NCI-H128 (cell line): ENCODE measurements at regions not wholly inside any gene's neighbourhood (a gene's known extent, or its start where the extent isn't known, plus 50 kb on each side); places are given as distances from the start of the nearest gene placed in this dataset.
"Not testable (repeated sequence)": the region's sequence is repeated elsewhere in the genome, so short reads cannot be mapped to it uniquely, and the experiment has no call there.

Experiments used
- DNase-seq: peaks from one replicate; lab custom pipeline; 2025; ENCODE audit not compliant: unreplicated experiment; lab: John Stamatoyannopoulos, UW

- no peak for DNase-seq
Observed at GRCh38 chr7:10731253-10731773, 242.4 kb upstream of the PHF14 start.

GRCh38 chr7:10733747-10734146 lies 239.9 kb upstream of the PHF14 start:
- no peak for DNase-seq

GRCh38 chr7:10734595-10734994 lies 239.1 kb upstream of the PHF14 start:
- no peak for DNase-seq

GRCh38 chr7:10739401-10739800 lies 234.3 kb upstream of the PHF14 start:
- DNase-seq, result no peak

- no peak for DNase-seq
Observed at GRCh38 chr7:10740805-10741204, 232.9 kb upstream of the PHF14 start.

- DNase-seq, result no peak
Observed at GRCh38 chr7:10756981-10757380, 216.7 kb upstream of the PHF14 start.

- no peak for DNase-seq
Observed at GRCh38 chr7:10759120-10759519, 214.6 kb upstream of the PHF14 start.

GRCh38 chr7:10767771-10768170 lies 205.9 kb upstream of the PHF14 start:
- no peak for DNase-seq

GRCh38 chr7:10770176-10770575 lies 203.5 kb upstream of the PHF14 start:
- no peak for DNase-seq

GRCh38 chr7:10773430-10773829 lies 200.2 kb upstream of the PHF14 start:
- no peak for DNase-seq

GRCh38 chr7:10779465-10780399 lies 193.9 kb upstream of the PHF14 start:
- no peak for DNase-seq

- DNase-seq, result no peak
Observed at GRCh38 chr7:10780400-10780747, 193.3 kb upstream of the PHF14 start.

- not testable (repeated sequence) for DNase-seq
Observed at GRCh38 chr7:10786976-10787375, 186.7 kb upstream of the PHF14 start.

- no peak for DNase-seq
Observed at GRCh38 chr7:10789170-10789569, 184.5 kb upstream of the PHF14 start.

- DNase-seq, result no peak
Observed at GRCh38 chr7:10790910-10791309, 182.8 kb upstream of the PHF14 start.

GRCh38 chr7:10793995-10794775 lies 179.5 kb upstream of the PHF14 start:
- no peak for DNase-seq

- DNase-seq, result no peak
Observed at GRCh38 chr7:10797157-10797556, 176.5 kb upstream of the PHF14 start.

GRCh38 chr7:10798044-10798443 lies 175.6 kb upstream of the PHF14 start:
- no peak for DNase-seq

GRCh38 chr7:10799475-10799874 lies 174.2 kb upstream of the PHF14 start:
- no peak for DNase-seq

- DNase-seq, result no peak
Observed at GRCh38 chr7:10802011-10802410, 171.7 kb upstream of the PHF14 start.

GRCh38 chr7:10802526-10802925 lies 171.1 kb upstream of the PHF14 start:
- DNase-seq, result no peak

GRCh38 chr7:10803720-10804119 lies 170.0 kb upstream of the PHF14 start:
- no peak for DNase-seq
